Heart right ventricle (tissue), 16 donors: ENCODE measurements at regions not wholly inside any gene's neighbourhood (a gene's known extent, or its start where the extent isn't known, plus 50 kb on each side); places are given as distances from the start of the nearest gene placed in this dataset.

Experiments used
- ATAC-seq, 8 donors: fragments of 200-7000 bp; cut with Tn5 transposase; one replicate each; pipeline ENCODE4 v1.9.1; 2020; ENCODE audit warnings: mild to moderate bottlenecking in 8 of 8, moderate library complexity in 8 of 8, moderate number of reproducible peaks in 1 of 8
- DNase-seq, 2 donors: peaks; one replicate each; pipeline ENCODE4 v3.0.0-alpha.2; 2020
- H3K27ac ChIP-seq, 10 donors: fragments of 200-600 bp; sonication (generic) in 2 of 10; one replicate each; pipeline versions ENCODE4 v1.5.0 to v1.8.0; 2020 to 2022; ENCODE audit warnings: mild to moderate bottlenecking in 3 of 10
- H3K27me3 ChIP-seq, 7 donors: fragments of 200-600 bp; one replicate each; pipeline ENCODE4 v1.8.0; 2021 to 2022; ENCODE audit warnings: mild to moderate bottlenecking in 2 of 7
- H3K36me3 ChIP-seq, 9 donors: fragments of 200-600 bp; sonication (generic) in 1 of 9; one replicate each; pipeline versions ENCODE4 v1.5.0 to v1.8.0; 2020 to 2022; ENCODE audit warnings: mild to moderate bottlenecking in 2 of 9
- H3K4me1 ChIP-seq, 9 donors: fragments of 200-600 bp; sonication (generic) in 1 of 9; one replicate each; pipeline versions ENCODE4 v1.5.0 to v1.8.0; 2020 to 2022; ENCODE audit warnings: mild to moderate bottlenecking in 4 of 9
- H3K4me3 ChIP-seq, 10 donors: fragments of 200-600 bp; sonication (generic) in 2 of 10; one replicate each; pipeline versions ENCODE4 v1.5.0 to v1.8.0; 2020 to 2022; ENCODE audit warnings: mild to moderate bottlenecking in 7 of 10, moderate library complexity in 2 of 10
- H3K9me3 ChIP-seq, 11 donors: fragments of 200-600 bp in 10 of 11; sonication (generic) in 2 of 11; one replicate each; pipeline versions ENCODE4 v1.5.0 to v1.8.0; 2013 to 2022; ENCODE audit warnings: mild to moderate bottlenecking in 2 of 11, control low read depth in 1 of 11, moderate library complexity in 1 of 11
- WGBS, 2 donors: extraction: QIAGEN DNeasy Blood & Tissue Kit; methylation state at CpG; one replicate each; pipeline ENCODE4 v1.1.7; 2013; ENCODE audit warnings: inconsistent platforms in 1 of 2; 5-methylcytosine and 5-hydroxymethylcytosine counted together
- intact Hi-C, 10 donors: fragments of 100-400 bp; cut with DNase I; formaldehyde crosslinking; loops; one replicate each; pipeline versions ENCODE4 v1.11.1 to v1.14.2; 2022
- TF ChIP-seq, protein P1 (sequence below), 9 donors: fragments of 200-600 bp; sonication (generic) in 2 of 9; IDR thresholded peaks; one replicate each; pipeline versions ENCODE4 v1.5.0 to v1.8.0; 2021 to 2022; ENCODE audit warnings: antibody characterized with exemption in 9 of 9, mild to moderate bottlenecking in 5 of 9, moderate library complexity in 1 of 9
- donor health status: Arrhythmogenic right ventricular cardiomyopathy.
- donor health status: ischemic (EF 13 %, LVEDD 7.1; RV severe dilation, severe dysfunction).
- donor health status: healthy with polysubstance abuse.
- donor health status: DM: no; HTN: yes; CAD: no.
- donor health status: DM: no; HTN: no; CAD: no.
- donor health status: ischemic (EF 25% LVEDD 6.9; RV normal size, moderate dysfunction).
- donor health status: ischemic (EF 25% LVEDD 5.7; RV mildly dilated, moderate dysfunction).
- donor health status: healthy.
- donor health status: DM: yes; HTN: yes; CAD: no.
- donor health status: Ischemic cardiomyopathy.
- donor health status: ischemic (EF 35%, LVEDD 5.7; RV mildly dilated, moderate dysfunction).
- donor health status: nonischemic (EF 11% LVEDD 7.7; RV severe dilation, severe dysfunction).
- donor health status: DM: yes; HTN: yes; CAD: no.
- donor health status: PGD.
- donor health status: ischemic (EF 29% LVEDD 5.4; RV normal size, mild dysfunction).
- donor health status: nonischemic (EF 23%, LVEDD 6.1; RV moderate dilation, normal function).

GRCh38 chr5:4113905-4114304 is 518.3 kb downstream of the IRX1 start:
- H3K27ac ChIP-seq: no peak overlapping the region
- TF ChIP-seq, protein P1, sequence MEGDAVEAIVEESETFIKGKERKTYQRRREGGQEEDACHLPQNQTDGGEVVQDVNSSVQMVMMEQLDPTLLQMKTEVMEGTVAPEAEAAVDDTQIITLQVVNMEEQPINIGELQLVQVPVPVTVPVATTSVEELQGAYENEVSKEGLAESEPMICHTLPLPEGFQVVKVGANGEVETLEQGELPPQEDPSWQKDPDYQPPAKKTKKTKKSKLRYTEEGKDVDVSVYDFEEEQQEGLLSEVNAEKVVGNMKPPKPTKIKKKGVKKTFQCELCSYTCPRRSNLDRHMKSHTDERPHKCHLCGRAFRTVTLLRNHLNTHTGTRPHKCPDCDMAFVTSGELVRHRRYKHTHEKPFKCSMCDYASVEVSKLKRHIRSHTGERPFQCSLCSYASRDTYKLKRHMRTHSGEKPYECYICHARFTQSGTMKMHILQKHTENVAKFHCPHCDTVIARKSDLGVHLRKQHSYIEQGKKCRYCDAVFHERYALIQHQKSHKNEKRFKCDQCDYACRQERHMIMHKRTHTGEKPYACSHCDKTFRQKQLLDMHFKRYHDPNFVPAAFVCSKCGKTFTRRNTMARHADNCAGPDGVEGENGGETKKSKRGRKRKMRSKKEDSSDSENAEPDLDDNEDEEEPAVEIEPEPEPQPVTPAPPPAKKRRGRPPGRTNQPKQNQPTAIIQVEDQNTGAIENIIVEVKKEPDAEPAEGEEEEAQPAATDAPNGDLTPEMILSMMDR (IDR thresholded peaks at IDR 0.05): no peak
- H3K9me3 ChIP-seq: no peaks in the 10 kb centered on the region
- peaks cover 0 to 8% (median 0%) of the 10 kb centered on the region in 7 donors for H3K27me3 ChIP-seq
- H3K4me3 ChIP-seq: no peak overlapping the region
- intact Hi-C loops: loop anchor here in 1 of 10 donors (10.0 kb wide), 1 partner anchor 571 kb away; no protein-coding TSS in a partner anchor
- no peaks in the 10 kb centered on the region for H3K4me1 ChIP-seq
- no peak for DNase-seq
- no peaks in the 10 kb centered on the region for H3K36me3 ChIP-seq
- no peak for ATAC-seq
- 92 to 94% methylated on average over 9 of the region's 9 CpGs for WGBS, 2 donors

DNA sequence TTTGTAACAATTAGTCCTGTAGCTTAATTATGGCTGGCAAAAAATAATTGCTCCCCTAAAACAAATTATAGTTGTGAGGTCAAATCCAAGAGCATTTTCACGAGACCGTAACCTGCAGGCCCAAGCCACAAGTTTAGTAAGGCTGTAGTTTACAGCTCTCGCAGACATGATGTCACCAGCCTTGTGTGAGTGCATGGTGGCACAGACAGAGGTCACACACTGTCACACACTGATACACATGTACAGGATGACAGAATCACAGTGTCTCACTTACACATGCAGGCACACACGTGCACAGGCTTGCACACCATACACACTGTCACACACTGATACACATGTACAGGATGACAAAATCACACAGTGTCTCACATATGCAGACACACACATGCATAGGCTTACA is 518.8 kb downstream of the IRX1 start:
- Histone ChIP-seq H3K27me3 (peaks cover 0 to 8% (median 0%) of the 10 kb centered on the region in 7 donors), H3K4me3 (no peak overlapping the region), H3K36me3 (no peaks in the 10 kb centered on the region), H3K4me1 (no peaks in the 10 kb centered on the region), H3K27ac (no peak overlapping the region), H3K9me3 (no peaks in the 10 kb centered on the region)
- TF ChIP-seq, protein P1 (IDR thresholded peaks at IDR 0.05): no peak
- ATAC-seq (no peak), DNase-seq (no peak)
- 84 to 85% methylated on average over 4 of the region's 4 CpGs for WGBS, 2 donors
- intact Hi-C loops: loop anchor here in 1 of 10 donors (10.0 kb wide), 1 partner anchor 570 kb away; no protein-coding TSS in a partner anchor

- no peaks in the 10 kb centered on the region for H3K4me1 ChIP-seq
- H3K27me3 ChIP-seq: peaks cover 0 to 8% (median 0%) of the 10 kb centered on the region in 7 donors
- no peak overlapping the region for H3K4me3 ChIP-seq
- H3K36me3 ChIP-seq: no peaks in the 10 kb centered on the region
- intact Hi-C loops: loop anchor here in 1 of 10 donors (10.0 kb wide), 1 partner anchor 568 kb away; no protein-coding TSS in a partner anchor
- peaks cover 0 to 6% (median 0%) of the 10 kb centered on the region in 11 donors for H3K9me3 ChIP-seq
- WGBS, 2 donors: 69 to 74% methylated on average over 3 of the region's 3 CpGs
- TF ChIP-seq, protein P1 (IDR thresholded peaks at IDR 0.05): no peak
- no peak overlapping the region for H3K27ac ChIP-seq
- peak in 1 of 8 donors; percentile 50 for ATAC-seq
- DNase-seq: no peak
Measured at GRCh38 chr5:4116834-4117233, 521.2 kb downstream of the IRX1 start.

DNA sequence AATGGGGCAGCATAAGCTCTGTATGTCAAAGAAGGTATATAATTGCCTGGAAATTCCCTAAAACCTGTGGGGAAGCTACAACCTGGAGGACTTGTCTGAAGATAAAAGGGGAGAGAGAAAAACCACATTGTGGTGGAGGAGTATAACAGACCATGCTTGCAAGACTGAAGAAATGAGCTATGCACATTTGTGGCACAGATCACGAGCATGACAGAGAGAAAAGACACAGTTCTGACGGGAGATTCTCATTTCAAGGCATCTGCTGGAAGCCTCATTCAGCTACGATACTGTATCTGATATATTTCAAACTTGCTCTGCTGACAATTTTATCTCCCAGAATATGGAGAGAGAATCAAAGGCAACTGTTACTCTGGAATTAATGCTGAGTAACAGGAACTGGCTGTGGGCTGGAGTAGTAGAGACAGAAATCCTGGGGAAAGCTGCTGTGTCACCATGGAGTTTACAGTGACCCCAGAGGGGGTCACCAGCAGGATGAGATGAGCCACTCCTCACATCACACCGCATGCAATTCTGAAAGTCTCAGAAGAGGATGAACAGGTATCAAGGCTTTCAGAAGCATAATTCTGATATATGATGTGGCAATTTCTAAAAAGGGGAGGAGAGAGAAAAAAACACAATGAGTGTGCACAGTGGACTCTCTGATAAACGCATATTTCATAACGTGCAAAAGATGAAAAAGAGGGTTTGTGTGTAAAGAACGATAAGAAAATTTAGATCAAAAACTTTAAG is 528.8 kb downstream of the IRX1 start:
- Histone ChIP-seq H3K4me3 (no peak overlapping the region), H3K36me3 (no peaks in the 10 kb centered on the region), H3K27ac (no peak overlapping the region), H3K4me1 (no peaks in the 10 kb centered on the region), H3K27me3 (no peaks in the 10 kb centered on the region), H3K9me3 (peaks cover 0 to 17% (median 0%) of the 10 kb centered on the region in 11 donors)
- DNase-seq (no peak), ATAC-seq (no peak)
- 56 to 67% methylated on average over 7 of the region's 7 CpGs for WGBS, 2 donors
- TF ChIP-seq, protein P1 (IDR thresholded peaks at IDR 0.05): no peak
- intact Hi-C loops: no loop called here
